ENCODE measurements at regions not wholly inside any gene's neighbourhood (a gene's known extent, or its start where the extent isn't known, plus 50 kb on each side); places are given as distances from the start of the nearest gene placed in this dataset.

DNA sequence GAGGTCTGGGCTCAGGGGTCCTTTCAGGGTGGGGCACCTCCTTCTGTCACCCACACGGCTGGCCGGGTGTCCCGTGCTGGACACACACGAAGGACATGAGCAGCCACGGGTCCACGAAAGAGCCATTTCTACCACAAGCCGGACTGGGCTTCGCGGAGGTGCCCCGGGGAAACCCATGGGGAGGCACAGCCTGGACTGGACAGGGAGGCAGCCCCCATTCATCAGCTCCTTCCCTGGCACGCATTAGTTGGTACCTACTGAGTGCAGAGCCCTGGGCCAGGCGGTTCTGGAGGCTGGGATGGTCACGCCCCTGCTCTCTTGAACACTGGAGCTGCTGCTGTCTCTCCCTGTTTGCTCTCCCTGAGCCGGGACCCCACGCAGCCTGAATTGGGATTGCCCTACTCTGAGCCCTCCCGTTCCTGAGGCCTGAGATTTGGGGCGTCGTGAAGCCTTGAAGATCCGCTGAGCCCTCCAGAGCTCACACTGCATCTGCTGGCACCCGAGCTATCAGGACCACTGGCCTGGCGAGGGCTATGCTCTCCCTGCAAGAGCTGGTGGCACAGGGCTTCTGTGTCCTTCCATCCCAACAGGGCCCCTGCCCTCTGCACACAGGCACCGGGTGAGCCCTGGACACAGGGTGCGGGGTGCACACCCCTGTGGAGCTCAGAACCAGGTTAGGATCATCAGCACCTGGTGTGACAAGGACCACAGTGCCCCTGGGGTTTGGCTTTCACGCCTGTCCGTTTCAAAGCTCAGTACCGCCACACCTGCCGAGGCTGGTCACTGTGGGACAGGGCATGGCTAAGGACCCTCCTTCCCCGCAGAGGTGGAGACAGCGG is 84.6 kb downstream of the MYEOV start:
- Mint-ChIP-seq H3K36me3 (ENCODE audit: low read depth) (no peaks in the 10 kb centered on the region), H3K27ac (ENCODE audit: unreplicated experiment) (no peak overlapping the region), H3K4me1 (ENCODE audit: low read depth) (no peaks in the 10 kb centered on the region), H3K27me3 (ENCODE audit: low read depth) (peaks cover 5% of the 10 kb centered on the region), H3K4me3 (ENCODE audit: unreplicated experiment) (no peak overlapping the region), H3K9me3 (ENCODE audit: low read depth) (no peaks in the 10 kb centered on the region)
- TF ChIP-seq, protein P1, sequence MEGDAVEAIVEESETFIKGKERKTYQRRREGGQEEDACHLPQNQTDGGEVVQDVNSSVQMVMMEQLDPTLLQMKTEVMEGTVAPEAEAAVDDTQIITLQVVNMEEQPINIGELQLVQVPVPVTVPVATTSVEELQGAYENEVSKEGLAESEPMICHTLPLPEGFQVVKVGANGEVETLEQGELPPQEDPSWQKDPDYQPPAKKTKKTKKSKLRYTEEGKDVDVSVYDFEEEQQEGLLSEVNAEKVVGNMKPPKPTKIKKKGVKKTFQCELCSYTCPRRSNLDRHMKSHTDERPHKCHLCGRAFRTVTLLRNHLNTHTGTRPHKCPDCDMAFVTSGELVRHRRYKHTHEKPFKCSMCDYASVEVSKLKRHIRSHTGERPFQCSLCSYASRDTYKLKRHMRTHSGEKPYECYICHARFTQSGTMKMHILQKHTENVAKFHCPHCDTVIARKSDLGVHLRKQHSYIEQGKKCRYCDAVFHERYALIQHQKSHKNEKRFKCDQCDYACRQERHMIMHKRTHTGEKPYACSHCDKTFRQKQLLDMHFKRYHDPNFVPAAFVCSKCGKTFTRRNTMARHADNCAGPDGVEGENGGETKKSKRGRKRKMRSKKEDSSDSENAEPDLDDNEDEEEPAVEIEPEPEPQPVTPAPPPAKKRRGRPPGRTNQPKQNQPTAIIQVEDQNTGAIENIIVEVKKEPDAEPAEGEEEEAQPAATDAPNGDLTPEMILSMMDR (IDR thresholded peaks at IDR 0.05) = no peak
- peak; percentile 85 for DNase-seq (ENCODE audit: low spot score)

DNA sequence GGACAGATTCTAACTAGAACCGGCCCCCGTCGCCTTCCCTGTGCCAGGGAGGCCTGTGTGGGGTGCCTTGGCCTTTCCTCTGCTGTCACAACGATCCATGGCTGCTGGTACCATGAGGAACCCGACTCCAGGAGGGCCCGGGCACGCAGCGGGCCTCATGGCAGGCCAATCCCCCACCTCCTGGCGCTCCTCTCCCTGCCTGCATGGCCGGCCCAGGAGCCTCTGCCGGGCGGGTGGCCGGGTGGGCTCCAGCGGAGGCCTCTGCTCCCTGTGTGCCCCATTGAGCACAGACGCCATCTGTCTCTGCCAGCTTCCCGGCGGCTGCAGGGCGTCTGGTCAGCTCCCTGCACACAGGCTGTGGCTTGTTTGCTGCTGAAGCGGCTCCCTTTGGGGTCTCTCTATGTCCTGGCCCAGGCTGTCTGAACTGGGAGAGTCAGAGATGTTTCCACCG is 86.5 kb downstream of the MYEOV start:
- H3K4me1 Mint-ChIP-seq (ENCODE audit: low read depth) = no peaks in the 10 kb centered on the region
- no peak overlapping the region for H3K4me3 Mint-ChIP-seq (ENCODE audit: unreplicated experiment)
- no peaks in the 10 kb centered on the region for H3K9me3 Mint-ChIP-seq (ENCODE audit: low read depth)
- TF ChIP-seq, protein P1 (IDR thresholded peaks at IDR 0.05) = no peak
- no peak overlapping the region for H3K27ac Mint-ChIP-seq (ENCODE audit: unreplicated experiment)
- DNase-seq (ENCODE audit: low spot score) = peak; percentile 73
- peaks cover 8% of the 10 kb centered on the region for H3K27me3 Mint-ChIP-seq (ENCODE audit: low read depth)
- H3K36me3 Mint-ChIP-seq (ENCODE audit: low read depth) = no peaks in the 10 kb centered on the region

DNA sequence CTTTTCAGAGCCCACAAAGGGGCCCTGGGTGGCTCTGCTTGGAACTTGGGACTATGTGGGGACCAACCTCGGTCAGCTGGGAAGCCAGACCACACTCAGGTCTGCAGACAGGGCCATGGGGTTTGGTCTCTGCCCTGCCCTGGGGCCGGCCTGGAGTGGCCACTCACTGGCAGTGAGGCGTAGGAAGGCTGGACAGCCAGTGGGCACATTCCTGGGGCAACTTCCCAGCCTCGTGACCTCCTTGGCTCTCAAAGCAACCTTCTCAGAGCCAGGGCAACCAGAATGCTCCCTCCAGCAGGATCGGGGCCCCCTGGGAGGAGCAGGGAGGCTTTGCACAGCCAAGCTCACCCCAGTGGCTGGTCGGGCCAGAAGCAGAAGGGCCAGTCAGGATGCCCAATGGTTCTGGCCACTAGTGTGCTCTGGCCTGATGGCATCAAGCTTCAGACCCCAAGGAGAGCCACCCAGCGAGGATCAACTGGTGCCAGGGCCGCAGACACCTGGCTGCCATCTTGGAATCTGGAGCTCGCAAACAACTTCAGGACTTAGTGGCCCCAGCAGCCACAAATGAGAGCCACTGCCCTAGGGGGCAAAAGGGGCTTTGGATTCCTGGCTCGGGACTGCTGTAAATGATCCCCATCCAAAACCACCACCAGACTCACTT is 87.1 kb downstream of the MYEOV start:
- DNase-seq (ENCODE audit: low spot score) = peak; percentile 77
- no peaks in the 10 kb centered on the region for H3K36me3 Mint-ChIP-seq (ENCODE audit: low read depth)

DNA sequence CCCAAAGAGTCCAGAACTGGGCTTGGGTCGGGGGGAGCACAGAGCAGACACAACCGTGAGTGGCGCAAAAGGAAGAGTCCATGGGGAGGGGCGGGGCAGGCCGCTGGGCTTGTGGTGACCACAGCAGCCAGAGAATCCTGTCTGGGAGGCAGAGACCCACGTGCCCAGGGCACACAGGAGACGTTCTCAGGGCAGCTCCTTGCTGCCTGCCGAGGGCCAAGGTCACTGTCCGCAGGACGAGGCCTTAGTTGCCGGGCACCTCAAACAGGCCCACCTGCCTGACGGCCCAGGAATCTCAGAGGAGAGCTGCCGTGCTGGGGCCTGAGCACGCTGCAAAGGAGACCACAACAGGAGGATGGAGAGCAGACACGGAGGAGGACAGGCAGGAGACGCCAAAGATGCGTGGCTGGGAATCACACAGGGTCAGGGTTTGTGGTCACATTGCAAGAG is 87.8 kb downstream of the MYEOV start:
- H3K27ac Mint-ChIP-seq (ENCODE audit: unreplicated experiment) = no peak overlapping the region
- no peaks in the 10 kb centered on the region for H3K9me3 Mint-ChIP-seq (ENCODE audit: low read depth)
- H3K4me3 Mint-ChIP-seq (ENCODE audit: unreplicated experiment) = no peak overlapping the region
- H3K36me3 Mint-ChIP-seq (ENCODE audit: low read depth) = no peaks in the 10 kb centered on the region
- TF ChIP-seq, protein P1 (IDR thresholded peaks at IDR 0.05) = no peak
- no peaks in the 10 kb centered on the region for H3K4me1 Mint-ChIP-seq (ENCODE audit: low read depth)
- no peak for DNase-seq (ENCODE audit: low spot score)
- H3K27me3 Mint-ChIP-seq (ENCODE audit: low read depth) = peaks cover 8% of the 10 kb centered on the region

More for the DNA sequence above, 87.1 kb downstream of the MYEOV start:
- H3K4me3 Mint-ChIP-seq (ENCODE audit: unreplicated experiment) = no peak overlapping the region
- no peaks in the 10 kb centered on the region for H3K9me3 Mint-ChIP-seq (ENCODE audit: low read depth)
- H3K4me1 Mint-ChIP-seq (ENCODE audit: low read depth) = no peaks in the 10 kb centered on the region
- H3K27me3 Mint-ChIP-seq (ENCODE audit: low read depth) = peaks cover 8% of the 10 kb centered on the region
- TF ChIP-seq, protein P1 (IDR thresholded peaks at IDR 0.05) = no peak
- H3K27ac Mint-ChIP-seq (ENCODE audit: unreplicated experiment) = no peak overlapping the region

Measured in chondrocyte (in vitro differentiated cells).